ENCODE measurements at regions not wholly inside any gene's neighbourhood (a gene's known extent, or its start where the extent isn't known, plus 50 kb on each side); places are given as distances from the start of the nearest gene placed in this dataset.

DNA sequence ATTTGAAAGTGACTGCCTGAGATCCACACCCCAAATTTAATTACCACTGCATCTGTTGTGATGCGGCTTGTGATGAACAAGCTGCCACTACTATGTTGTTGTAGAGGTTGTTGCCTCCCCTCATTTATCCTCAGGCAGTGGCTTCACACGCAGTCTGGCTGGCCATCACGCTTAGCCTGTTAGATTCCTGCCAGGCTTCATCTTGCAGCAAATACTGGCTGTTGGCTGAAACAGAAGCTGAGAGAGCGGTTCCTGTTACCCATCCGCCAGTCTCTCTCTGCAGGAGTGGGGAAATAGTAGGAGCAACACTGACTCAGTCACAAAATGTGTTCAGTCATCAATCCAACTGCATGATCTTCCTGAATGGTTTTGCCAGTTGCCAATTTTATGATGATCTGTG, 934.4 kb downstream of the FLRT2 start:
- TF ChIP-seq TAF1 (IDR thresholded peaks at IDR 0.05; ENCODE audit: borderline replicate concordance, insufficient read depth, low read length) (no peak), SIN3A (IDR thresholded peaks at IDR 0.05; ENCODE audit: borderline replicate concordance, insufficient read depth, low read length) (no peak)

All from PFSK-1 (cell line).